Motor neuron (in vitro differentiated cells): ENCODE measurements at regions not wholly inside any gene's neighbourhood (a gene's known extent, or its start where the extent isn't known, plus 50 kb on each side); places are given as distances from the start of the nearest gene placed in this dataset.
"Not testable (repeated sequence)": the region's sequence is repeated elsewhere in the genome, so short reads cannot be mapped to it uniquely, and the experiment has no call there.

Experiments
- ATAC-seq, 8 experiments: fragments of 200-7000 bp; cut with Tn5 transposase; replicated peaks in 6 of 8; 2 replicates each; pipeline ENCODE4 v1.8.0; 2021; ENCODE audit warnings: mild to moderate bottlenecking in 8 of 8, moderate library complexity in 8 of 8
- H3K27ac ChIP-seq, 2 donors: fragments of 250-450 bp; sonication (Bioruptor Pico); 2 replicates each; pipeline ENCODE4 v1.9.0; 2021; ENCODE audit warnings: antibody characterized with exemption in 2 of 2, mild to moderate bottlenecking in 2 of 2, moderate library complexity in 1 of 2
- H3K4me1 ChIP-seq, 2 donors: fragments of 250-450 bp; sonication (Bioruptor Pico); replicated peaks in 1 of 2; 2 replicates each; pipeline ENCODE4 v1.6.1; 2021; ENCODE audit warnings: antibody characterized with exemption in 2 of 2, mild to moderate bottlenecking in 2 of 2, moderate library complexity in 1 of 2
- H3K4me3 ChIP-seq, 5 donors: fragments of 250-450 bp; sonication (Bioruptor Pico); 2 replicates each; pipeline ENCODE4 v1.9.0; 2021; ENCODE audit warnings: antibody characterized with exemption in 5 of 5, mild to moderate bottlenecking in 5 of 5, moderate library complexity in 4 of 5
- WGBS, 10 experiments: fragments of 450-650 bp; shearing (Covaris generic); methylation state at CpG; one replicate each; pipeline ENCODE4 v1.0.0; 2022; 5-methylcytosine and 5-hydroxymethylcytosine counted together
- in situ Hi-C, 9 experiments: fragments of 400-800 bp; cut with MboI; loops; one replicate each; pipeline ENCODE4 v1.15.0; 2021; ENCODE audit warnings: low sequenced_read_pairs in 9 of 9, low pct_unique_long_range_greater_than_20kb in 2 of 9; ENCODE audit not compliant: unreplicated experiment in 9 of 9

- H3K27ac ChIP-seq: no peak overlapping the region
- no peaks in the 10 kb centered on the region for H3K4me1 ChIP-seq
- no peak overlapping the region for H3K4me3 ChIP-seq
- no peak for ATAC-seq
- in situ Hi-C loops: no loop called here
- WGBS, 10 experiments: 70 to 100% (median 88%) methylated on average over 1 to 2 of the region's 2 CpGs
Measured at GRCh38 chr1:170789063-170789462, 125.1 kb downstream of the PRRX1 start.

GRCh38 chr1:170790175-170790574 lies 126.2 kb downstream of the PRRX1 start:
- Histone ChIP-seq H3K4me1 (no peaks in the 10 kb centered on the region), H3K27ac (no peak overlapping the region), H3K4me3 (no peak overlapping the region)
- WGBS, 10 experiments: 0 to 100% (median 40%) methylated on average over 1 to 2 of the region's 2 CpGs
- peak in 1 of 8 experiments; percentile 10 for ATAC-seq
- in situ Hi-C loops: no loop called here

DNA sequence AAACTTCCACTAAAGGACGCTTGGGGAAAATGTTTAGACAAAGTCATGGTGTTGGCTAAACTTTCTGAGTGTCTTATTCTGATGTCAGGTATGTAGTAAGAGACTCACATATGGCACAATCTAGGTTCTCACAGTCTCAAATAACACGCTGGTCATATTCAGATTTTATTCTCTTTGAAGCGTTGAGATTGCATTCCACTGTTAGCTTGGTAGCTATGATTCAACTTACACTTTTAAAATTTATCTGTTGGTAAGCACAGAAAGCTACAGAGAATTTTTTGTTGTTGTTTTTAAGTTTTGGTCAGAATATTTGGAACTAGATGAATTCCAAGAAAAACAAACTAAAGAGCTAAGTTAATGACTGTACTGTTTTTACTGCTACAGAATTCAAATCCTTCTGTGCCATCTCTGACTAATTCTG lies 126.7 kb downstream of the PRRX1 start:
- H3K27ac ChIP-seq: no peak overlapping the region
- ATAC-seq: peak in 3 of 8 experiments; percentile 53 to 96 (median 70)
- 7 to 91% (median 59%) methylated on average over 1 to 3 of the region's 3 CpGs; no CpG with 5 or more reads in 2 of the 10 experiments for WGBS, 10 experiments
- no peak overlapping the region for H3K4me3 ChIP-seq
- no peaks in the 10 kb centered on the region for H3K4me1 ChIP-seq
- in situ Hi-C loops: no loop called here

GRCh38 chr1:170791941-170792340 lies 128.0 kb downstream of the PRRX1 start:
- Histone ChIP-seq H3K4me3 (no peak overlapping the region), H3K4me1 (no peaks in the 10 kb centered on the region), H3K27ac (no peak overlapping the region)
- in situ Hi-C loops: no loop called here
- ATAC-seq: no peak
- 62 to 98% (median 78%) methylated on average over 4 to 5 of the region's 5 CpGs for WGBS, 10 experiments

GRCh38 chr1:170800265-170800664 lies 135.1 kb upstream of the MROH9 start:
- no peak for ATAC-seq
- no peak overlapping the region for H3K27ac ChIP-seq
- no peaks in the 10 kb centered on the region for H3K4me1 ChIP-seq
- H3K4me3 ChIP-seq: no peak overlapping the region
- in situ Hi-C loops: no loop called here

- Histone ChIP-seq H3K4me1 (no peaks in the 10 kb centered on the region), H3K27ac (no peak overlapping the region), H3K4me3 (no peak overlapping the region)
- in situ Hi-C loops: no loop called here
- no peak for ATAC-seq
- WGBS, 10 experiments: 0 to 79% (median 51%) methylated on average over 1 to 6 of the region's 6 CpGs
Measured at GRCh38 chr1:170800812-170801211, 134.5 kb upstream of the MROH9 start.

- ATAC-seq: no peak
- no peaks in the 10 kb centered on the region for H3K4me1 ChIP-seq
- H3K27ac ChIP-seq: no peak overlapping the region
- H3K4me3 ChIP-seq: no peak overlapping the region
- WGBS, 10 experiments: 83 to 100% (median 100%) methylated on average over 1 of the region's 1 CpG; no CpG with 5 or more reads in 3 of the 10 experiments
- in situ Hi-C loops: no loop called here
Measured at GRCh38 chr1:170803711-170804110, 131.6 kb upstream of the MROH9 start.

- in situ Hi-C loops: no loop called here
- ATAC-seq: no peak
- no peak overlapping the region for H3K4me3 ChIP-seq
- no peaks in the 10 kb centered on the region for H3K4me1 ChIP-seq
- H3K27ac ChIP-seq: no peak overlapping the region
Measured at GRCh38 chr1:170804419-170804818, 130.9 kb upstream of the MROH9 start.

- in situ Hi-C loops: no loop called here
- WGBS, 10 experiments: 68 to 100% (median 88%) methylated on average over 1 to 4 of the region's 4 CpGs
- Histone ChIP-seq H3K4me3 (no peak overlapping the region), H3K4me1 (no peaks in the 10 kb centered on the region), H3K27ac (no peak overlapping the region)
- no peak for ATAC-seq
Measured at GRCh38 chr1:170804879-170805278, 130.5 kb upstream of the MROH9 start.

GRCh38 chr1:170806961-170807360 lies 128.4 kb upstream of the MROH9 start:
- in situ Hi-C loops: no loop called here
- no peak overlapping the region for H3K27ac ChIP-seq
- ATAC-seq: no peak
- H3K4me3 ChIP-seq: no peak overlapping the region
- no peaks in the 10 kb centered on the region for H3K4me1 ChIP-seq
- WGBS, 10 experiments: 79 to 100% (median 84%) methylated on average over 2 to 3 of the region's 3 CpGs; no CpG with 5 or more reads in 1 of the 10 experiments

- WGBS, 10 experiments: 30 to 93% (median 83%) methylated on average over 1 to 4 of the region's 4 CpGs
- Histone ChIP-seq H3K27ac (no peak overlapping the region), H3K4me1 (no peaks in the 10 kb centered on the region), H3K4me3 (no peak overlapping the region)
- ATAC-seq: no peak
- in situ Hi-C loops: no loop called here
Measured at GRCh38 chr1:170807432-170807831, 127.9 kb upstream of the MROH9 start.

- ATAC-seq: no peak
- 43 to 100% (median 94%) methylated on average over 1 to 3 of the region's 3 CpGs; no CpG with 5 or more reads in 2 of the 10 experiments for WGBS, 10 experiments
- Histone ChIP-seq H3K4me1 (no peaks in the 10 kb centered on the region), H3K4me3 (no peak overlapping the region), H3K27ac (no peak overlapping the region)
- in situ Hi-C loops: no loop called here
Measured at GRCh38 chr1:170808216-170808885, 127.0 kb upstream of the MROH9 start.

DNA sequence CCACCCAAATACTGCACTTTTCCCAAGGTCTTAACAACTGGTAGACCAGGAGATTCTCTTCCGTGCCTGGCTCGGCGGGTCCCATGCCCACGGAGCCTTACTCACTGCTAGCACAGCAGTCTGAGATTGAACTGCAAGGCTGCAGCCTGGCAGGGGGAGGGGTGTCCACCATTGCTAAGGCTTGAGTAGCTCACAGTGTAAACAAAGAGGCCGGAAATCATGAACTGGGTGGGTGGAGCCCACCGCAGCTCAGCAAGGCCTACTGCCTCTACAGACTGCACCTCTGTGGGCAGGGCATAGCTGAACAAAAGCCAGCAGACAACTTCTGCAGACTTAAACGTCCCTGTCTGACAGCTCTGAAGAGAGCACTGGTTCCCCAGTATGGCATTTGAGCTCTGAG lies 124.3 kb upstream of the MROH9 start:
- H3K4me1 ChIP-seq, H3K27ac ChIP-seq, in situ Hi-C loops, H3K4me3 ChIP-seq: not testable (repeated sequence)
- ATAC-seq: peak in 5 of 8 experiments; percentile 49 to 89 (median 86)
- WGBS, 10 experiments: 20 to 93% (median 60%) methylated on average over 1 to 6 of the region's 7 CpGs; no CpG with 5 or more reads in 5 of the 10 experiments

DNA sequence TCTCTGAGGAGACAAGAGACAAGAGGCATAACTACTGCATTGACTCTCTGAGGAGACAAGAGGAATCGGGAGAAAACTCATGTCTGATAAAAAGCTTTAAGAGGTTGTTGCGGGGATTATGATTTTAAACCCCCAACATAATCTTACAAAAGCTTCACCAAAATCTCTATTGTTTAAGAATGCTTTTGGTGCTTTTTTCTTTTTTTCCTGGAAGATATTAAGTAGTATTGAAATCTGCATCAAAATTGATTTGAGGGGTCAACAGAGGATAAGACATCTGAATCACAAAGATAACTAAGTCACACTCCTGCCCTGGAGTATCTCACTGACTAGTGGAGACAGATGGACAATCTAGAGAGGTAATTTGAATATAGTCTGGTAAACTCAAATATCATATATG lies 115.6 kb upstream of the MROH9 start:
- no peaks in the 10 kb centered on the region for H3K4me1 ChIP-seq
- H3K27ac ChIP-seq: no peak overlapping the region
- no peak overlapping the region for H3K4me3 ChIP-seq
- 38 to 100% (median 85%) methylated on average over 1 to 2 of the region's 2 CpGs; no CpG with 5 or more reads in 2 of the 10 experiments for WGBS, 10 experiments
- ATAC-seq: no peak
- in situ Hi-C loops: no loop called here
